AG08395 (cell line): ENCODE measurements at regions not wholly inside any gene's neighbourhood (a gene's known extent, or its start where the extent isn't known, plus 50 kb on each side); places are given as distances from the start of the nearest gene placed in this dataset.

Source experiments
- DNase-seq: peaks from one replicate; pipeline ENCODE4 v3.0.0; 2012; ENCODE audit warnings: mixed read lengths, low spot score

DNA sequence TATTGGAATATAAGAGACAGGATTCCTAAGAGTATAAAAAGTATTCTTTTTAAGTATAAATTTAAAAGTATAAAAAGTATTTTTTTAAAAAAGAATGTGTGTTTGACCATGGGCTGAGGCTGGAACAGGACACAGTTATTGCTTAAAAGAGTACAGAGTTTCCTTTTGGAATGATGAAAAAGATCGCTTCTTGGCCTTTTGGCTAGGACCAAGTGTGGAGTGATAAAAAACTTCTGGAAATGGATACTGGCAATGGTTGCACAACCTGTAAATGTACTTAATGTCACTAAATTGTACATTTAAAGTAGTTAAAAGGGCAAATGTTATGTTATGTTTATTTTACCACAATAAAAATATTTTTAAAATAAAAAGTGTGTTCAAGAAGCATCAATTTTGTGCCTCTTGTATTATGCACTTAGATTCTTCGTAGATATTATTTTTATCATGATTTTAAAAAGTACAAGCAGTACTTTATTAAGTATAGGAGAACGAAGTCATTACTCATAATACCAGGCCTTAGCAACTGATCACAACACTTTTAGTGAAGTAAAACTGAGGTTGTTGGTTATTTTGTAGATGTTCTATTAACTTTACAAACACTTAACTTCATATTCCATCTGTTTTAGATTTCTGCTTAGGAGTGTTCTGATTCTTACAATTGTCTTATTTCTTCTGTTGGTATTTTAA lies 389.1 kb upstream of the ZP4 start:
- no peak for DNase-seq

DNA sequence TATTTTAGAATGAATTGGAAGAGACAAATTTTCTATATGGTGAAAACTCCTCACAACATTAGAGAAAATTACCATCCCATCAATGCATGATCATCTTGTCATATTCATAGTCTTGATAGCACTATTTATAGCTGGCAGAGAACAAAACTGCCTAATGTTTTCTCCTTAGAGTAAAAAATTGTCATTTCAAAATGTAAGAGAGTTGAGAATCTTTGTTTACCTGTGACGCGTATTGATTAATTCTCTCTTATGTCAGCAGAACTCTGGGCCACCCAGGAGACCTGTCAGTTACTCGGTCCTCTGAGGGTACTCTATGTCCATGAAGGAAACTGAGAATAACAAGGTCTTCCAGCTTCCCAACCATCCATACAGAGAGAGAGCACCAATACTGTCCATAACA lies 381.4 kb upstream of the ZP4 start:
- DNase-seq, result no peak

GRCh38 chr1:238265866-238266265 lies 375.1 kb upstream of the ZP4 start:
- DNase-seq, result no peak

GRCh38 chr1:238264951-238265350 lies 374.2 kb upstream of the ZP4 start:
- DNase-seq, result no peak

GRCh38 chr1:238258510-238258909 lies 367.8 kb upstream of the ZP4 start:
- no peak for DNase-seq

DNA sequence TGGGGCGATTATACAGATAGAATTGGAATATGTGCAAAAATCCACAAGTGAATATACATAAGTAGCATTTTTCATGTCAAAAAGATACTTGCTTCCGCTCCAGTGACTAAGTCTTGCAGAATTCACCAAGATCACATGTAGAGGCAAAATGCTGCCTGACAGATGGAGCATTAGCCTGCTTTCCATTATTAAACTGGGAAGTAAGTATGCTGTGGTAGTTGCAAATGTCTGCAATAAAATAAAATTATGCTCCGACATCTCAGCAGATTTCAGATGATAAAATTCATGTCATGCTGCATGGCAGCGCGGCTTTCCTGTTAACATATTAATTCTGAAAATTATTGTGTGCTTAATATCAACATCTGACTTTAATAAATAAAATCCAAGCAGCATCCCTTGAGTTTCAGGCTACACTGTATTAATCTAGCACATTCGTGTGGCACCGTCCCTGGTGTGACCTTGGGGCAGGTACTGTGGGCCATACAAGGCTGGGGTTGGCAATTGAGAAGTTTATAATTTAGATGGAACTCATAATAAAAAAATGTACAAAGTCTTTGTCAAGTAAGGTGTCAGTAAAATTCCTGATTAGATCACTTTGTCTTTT lies 366.4 kb upstream of the ZP4 start:
- DNase-seq, result no peak

- no peak for DNase-seq
These were observed 364.2 kb upstream of the ZP4 start for GRCh38 chr1:238254935-238255334.

DNA sequence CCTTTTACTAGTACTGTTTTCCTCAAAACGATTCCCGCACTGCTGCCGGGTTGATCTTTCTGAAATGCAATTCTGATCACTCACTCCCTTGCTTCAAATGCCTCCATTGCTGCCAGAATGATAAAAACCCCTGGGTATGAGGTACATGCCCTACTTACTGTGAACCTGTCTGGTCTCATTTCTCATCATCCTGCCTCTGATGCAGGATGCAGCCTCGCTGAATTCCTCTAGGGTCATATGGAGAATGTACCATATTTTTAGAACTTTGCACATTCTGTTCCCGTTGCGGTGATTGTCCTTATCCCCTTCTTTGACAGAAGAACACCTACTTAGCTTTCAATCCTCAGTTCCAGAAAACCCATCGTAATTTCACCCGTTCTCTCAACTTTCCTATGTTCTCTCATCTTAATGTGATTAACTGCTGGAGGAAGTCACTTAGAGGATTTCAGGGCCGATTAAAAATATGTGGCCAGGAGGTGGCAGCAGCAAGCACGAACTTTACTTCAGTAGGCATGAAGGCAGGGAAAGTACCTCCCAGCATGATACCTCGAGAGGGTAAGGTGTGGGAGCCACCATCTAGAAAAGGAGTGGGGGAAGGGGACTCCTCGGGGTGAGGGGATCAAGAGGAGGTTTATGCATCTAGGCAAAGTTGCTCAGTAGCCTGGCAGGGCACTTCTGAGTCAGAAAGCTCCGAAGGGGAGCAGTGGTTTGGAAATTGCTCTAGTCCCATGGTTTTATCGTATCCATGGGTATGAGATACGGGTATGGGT lies 361.5 kb upstream of the ZP4 start:
- DNase-seq, result peak; percentile 2

DNA sequence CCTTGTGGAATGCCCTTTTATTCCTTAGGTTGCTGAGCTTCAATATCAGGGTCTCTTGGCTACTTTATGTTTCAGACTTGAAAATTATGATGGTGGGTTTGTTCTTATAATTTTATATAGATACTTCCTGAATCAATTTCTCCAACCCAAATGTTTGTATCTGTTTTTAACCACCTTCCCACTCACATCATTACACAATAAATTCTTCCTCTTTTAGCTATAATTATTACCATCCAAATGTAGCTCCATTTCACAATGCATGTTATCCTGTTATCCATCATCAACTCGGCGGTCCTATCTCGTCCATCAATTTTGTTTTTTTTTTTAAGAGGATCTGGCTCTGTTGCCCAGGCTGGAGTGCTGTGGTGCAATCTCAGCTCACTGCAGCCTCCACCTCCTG lies 357.6 kb upstream of the ZP4 start:
- DNase-seq, result no peak

- DNase-seq, result no peak
These were observed 351.5 kb upstream of the ZP4 start for GRCh38 chr1:238242181-238242580.

DNA sequence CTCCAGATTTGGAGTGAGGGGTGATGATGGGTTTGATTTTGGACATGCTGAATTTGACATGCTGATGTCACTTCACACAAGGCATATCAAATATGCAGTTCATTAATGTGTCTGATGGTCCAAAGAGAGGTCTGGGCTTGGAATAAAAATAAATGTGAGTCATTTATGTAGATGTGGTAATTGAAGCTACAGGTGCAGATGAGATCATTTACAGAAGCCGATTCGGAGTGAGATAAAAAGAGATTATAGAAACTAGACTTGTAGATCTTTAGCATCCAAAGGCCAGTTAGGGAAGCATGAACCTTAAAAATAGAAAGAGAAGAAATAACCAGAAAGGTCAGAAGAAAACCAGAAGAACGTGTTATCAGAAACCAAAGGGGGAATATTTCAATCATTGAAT lies 350.9 kb upstream of the ZP4 start:
- no peak for DNase-seq

- DNase-seq, result no peak
These were observed 348.6 kb upstream of the ZP4 start for GRCh38 chr1:238239343-238239742.

GRCh38 chr1:238233966-238234365 lies 343.2 kb upstream of the ZP4 start:
- no peak for DNase-seq

- no peak for DNase-seq
These were observed 341.5 kb upstream of the ZP4 start for GRCh38 chr1:238232084-238232710.

DNA sequence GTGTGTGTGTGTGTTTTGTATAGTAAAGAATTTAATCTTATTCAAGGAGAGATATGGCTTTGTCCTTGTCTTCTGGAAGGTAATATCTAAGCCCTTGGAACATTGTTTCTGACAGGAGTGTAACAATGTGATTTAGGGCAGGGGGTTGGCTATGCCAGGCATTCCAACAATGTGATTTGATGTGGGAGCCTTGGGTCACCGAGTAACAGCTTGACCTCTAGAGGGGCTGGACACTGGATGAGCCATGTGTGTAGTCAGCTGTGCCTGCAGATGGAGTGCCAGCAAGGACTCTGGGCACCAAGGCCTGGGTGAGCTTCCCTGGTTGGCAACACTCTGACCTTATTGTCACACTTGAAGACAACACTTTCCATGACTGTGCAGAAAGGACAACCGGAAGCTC lies 336.1 kb upstream of the ZP4 start:
- no peak for DNase-seq

DNA sequence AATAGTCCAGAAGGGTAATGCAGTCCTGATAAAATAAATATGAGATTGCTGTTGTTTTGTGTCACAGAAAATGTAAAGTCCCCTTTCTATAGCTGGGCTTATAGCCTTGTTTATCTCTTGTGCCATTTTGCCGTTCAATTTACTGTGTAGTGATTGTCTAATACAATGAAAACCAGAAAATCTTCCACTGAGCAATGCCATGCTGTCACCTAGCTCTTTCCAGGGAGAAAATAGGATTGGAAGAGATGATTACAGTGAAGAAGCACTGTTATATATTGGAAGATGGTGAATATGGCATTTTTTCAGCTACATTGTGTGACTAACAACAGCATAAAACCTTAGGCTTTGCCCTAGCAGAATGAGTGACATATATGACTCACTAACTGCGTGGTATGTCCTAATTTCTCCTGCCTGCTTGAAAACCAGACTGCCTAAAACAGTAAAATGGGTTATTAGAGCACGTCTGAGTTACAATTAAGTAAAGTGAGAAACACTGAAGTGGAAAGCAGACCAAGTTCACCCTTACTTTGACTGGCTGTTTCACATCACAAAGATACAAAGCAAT lies 332.4 kb upstream of the ZP4 start:
- DNase-seq, result no peak

DNA sequence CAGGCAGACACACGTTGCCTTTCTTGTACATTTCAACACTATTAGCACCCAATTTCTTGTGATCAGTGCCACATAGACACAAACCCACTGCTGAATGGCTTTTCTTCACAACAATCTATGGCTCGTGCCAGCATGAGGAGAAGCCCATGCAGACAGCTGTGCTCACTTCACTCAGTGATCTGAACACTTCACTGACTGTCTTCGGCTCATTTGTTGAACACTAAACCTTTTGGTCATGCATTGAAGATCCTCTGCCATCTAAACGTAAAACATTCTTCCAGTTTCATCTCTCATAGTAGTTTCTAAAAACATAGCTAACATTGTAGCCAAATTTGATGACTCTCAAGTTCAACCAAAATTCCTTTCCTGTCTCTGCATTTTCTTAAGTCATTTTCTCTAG lies 331.0 kb upstream of the ZP4 start:
- no peak for DNase-seq

DNA sequence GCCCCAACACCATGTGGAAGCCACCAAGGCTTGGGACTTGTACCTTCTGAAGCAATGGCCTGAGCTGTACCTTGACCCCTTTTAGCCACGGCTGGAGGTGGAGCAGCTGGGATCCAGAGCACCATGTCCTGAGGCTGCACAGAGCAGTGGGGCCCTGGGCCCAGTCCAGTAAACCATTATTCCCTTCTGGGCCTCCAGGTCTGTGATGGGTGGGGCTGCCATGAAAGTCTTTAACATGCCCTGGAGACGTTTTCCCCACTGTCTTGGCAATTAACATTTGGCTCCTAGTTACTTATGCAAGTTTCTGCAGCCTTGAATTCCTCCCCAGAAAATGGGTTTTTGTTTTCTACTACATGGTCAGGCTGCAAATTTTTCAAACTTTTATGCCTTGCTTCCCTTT lies 323.7 kb upstream of the ZP4 start:
- no peak for DNase-seq

- DNase-seq, result no peak
These were observed 314.4 kb upstream of the ZP4 start for GRCh38 chr1:238205045-238205662.

GRCh38 chr1:238201992-238202391 lies 311.3 kb upstream of the ZP4 start:
- no peak for DNase-seq

GRCh38 chr1:238199325-238199724 lies 308.6 kb upstream of the ZP4 start:
- no peak for DNase-seq

- DNase-seq, result no peak
These were observed 305.8 kb upstream of the ZP4 start for GRCh38 chr1:238196516-238196915.
